GM19240 (cell line): ENCODE measurements at regions not wholly inside any gene's neighbourhood (a gene's known extent, or its start where the extent isn't known, plus 50 kb on each side); places are given as distances from the start of the nearest gene placed in this dataset.

Experiments
- DNase-seq: peaks from one replicate; pipeline ENCODE4 v3.0.0; 2011; ENCODE audit warnings: low spot score; ENCODE audit not compliant: insufficient read length

- no peak for DNase-seq
Observed at GRCh38 chr3:118354556-118354955, 680.1 kb downstream of the IGSF11 start.

- no peak for DNase-seq
Observed at GRCh38 chr3:118369892-118370491, 664.7 kb downstream of the IGSF11 start.

DNA sequence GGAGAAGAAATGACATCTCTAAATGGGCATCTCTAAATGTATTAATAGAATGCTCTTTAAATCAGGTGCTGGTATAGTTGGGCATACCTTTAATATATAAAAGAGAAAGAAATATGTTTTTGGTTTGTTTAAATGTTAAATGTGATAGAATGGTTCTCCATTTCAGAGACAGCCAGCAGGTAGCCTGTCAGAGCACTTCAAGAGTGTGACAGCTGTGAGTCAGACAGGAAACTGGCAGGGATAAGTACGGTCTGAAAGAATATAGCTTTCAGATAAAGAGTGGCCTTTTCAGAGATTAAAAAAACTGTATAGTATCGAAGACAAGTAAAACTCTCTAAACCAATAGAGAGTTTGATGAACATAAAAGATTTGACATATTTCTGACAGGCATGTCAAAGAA, 654.1 kb downstream of the IGSF11 start:
- no peak for DNase-seq

DNA sequence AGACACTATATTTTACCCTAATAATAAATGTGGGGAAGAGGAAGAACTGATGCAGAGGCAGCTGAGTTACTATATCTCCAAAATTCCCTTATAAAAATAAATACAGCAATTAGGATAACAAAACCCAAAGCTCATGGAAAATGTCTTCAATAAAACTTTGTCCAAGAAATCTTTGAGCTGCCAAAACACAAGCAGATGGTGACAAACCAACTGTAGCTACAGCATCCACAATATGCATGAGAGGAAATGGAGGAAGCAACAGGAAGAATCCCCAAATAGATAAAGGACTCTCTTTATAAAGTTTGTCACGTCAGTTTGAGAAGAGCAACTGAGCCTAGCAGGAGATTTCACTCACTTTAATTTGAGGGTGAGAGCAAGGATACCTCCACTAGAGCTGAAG, 638.2 kb downstream of the IGSF11 start:
- no peak for DNase-seq

GRCh38 chr3:118400086-118400485, 634.6 kb downstream of the IGSF11 start:
- no peak for DNase-seq

DNA sequence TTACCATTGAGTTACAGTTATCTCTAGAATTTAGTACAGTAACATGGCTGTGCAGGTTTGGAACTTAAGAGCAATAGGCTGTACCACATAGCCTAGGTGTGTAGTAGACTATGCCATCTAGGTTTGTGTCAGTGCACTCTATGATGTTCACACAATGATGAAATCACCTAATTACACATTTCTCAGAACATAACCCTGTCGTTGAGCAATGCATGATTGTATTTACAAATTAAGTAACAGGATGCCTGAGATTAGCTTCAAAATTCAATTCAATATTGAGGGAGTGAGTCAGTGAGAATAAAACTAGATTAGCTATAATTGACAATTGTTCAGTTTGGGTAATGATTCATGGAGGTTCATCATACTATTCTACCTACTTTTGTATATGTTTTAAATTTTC, 633.8 kb downstream of the IGSF11 start:
- DNase-seq: no peak

DNA sequence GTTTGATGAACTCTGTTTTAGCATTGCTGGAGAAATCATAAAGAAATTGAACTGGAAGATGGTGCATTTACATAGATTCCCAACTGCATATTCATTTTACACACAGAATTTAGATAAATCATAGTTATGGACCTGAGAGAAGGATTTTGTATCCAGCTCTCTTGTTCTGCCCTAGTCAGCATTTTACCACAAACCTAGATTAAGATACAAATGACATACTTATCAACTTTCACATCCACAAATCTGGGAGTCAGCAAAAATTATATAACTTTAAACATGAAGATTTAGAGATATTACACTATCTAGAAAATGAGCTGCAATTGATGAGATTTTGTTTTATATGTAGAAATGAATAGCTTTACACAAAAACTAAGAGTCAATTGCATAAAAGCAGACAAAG, 632.8 kb downstream of the IGSF11 start:
- DNase-seq: no peak

- no peak for DNase-seq
Observed at GRCh38 chr3:118402971-118403370, 631.7 kb downstream of the IGSF11 start.

GRCh38 chr3:118406562-118406961, 628.1 kb downstream of the IGSF11 start:
- DNase-seq: no peak

DNA sequence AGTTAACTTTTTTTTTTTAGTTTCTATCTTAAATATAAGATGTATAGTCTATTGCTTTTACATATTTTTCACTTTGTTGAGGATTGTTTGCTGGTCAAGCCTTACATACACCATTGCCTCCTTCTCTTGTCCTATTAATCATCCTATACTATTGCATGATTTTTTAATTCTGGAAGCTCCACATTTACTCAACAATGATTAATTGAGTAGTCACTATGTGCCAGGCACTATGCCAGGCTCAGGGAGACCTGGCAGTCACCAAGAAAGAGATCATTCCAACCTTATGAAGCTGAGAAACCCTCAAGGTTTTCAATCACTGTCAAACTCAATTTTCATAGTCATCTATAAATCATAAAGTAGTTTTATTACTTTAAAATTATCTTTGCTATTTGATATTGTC, 626.2 kb downstream of the IGSF11 start:
- DNase-seq: no peak

DNA sequence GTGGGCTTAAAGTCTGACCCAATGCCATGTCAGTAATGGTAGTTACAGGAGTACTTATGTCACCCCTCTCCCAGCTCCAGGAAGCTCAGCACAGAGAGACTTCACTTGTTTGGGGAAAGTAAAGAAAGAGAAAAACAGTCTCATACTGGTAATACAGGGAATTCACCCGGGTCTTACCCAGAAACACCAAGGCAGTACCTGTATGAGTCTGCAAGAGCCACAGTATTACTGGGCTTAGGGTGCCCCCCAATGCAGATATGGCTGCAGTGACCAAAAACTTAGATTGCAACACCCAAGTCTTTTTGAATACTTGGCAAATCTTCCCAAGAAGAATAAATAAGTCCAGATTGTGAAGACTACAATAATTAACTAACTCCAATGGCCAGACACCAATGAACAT, 622.1 kb downstream of the IGSF11 start:
- no peak for DNase-seq

DNA sequence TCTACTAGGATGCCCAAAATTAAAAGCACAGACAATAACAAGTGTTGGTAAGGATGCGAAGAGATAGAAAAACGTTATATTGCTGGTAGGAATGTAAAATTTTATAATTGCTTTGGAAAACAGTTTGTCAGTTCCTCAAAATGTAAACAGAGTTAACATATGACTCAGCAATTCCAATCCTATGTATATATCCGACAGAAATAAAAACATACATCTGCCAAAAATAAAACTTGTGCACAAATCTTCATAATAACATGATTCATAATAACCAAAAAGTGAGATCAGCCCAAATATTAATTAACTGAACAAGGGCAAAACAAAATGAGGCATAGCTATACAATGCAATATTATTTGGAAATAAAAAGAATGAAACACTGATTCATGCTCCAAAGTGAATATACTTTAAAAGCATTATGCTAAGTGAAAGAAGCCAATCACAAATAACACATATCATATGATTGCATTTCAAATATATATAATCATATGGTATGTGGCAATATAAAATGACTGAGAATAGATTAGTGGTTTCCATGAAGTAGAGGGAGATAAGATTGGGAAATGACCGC, 609.3 kb downstream of the IGSF11 start:
- no peak for DNase-seq

GRCh38 chr3:118433825-118434224, 600.8 kb downstream of the IGSF11 start:
- DNase-seq: no peak

DNA sequence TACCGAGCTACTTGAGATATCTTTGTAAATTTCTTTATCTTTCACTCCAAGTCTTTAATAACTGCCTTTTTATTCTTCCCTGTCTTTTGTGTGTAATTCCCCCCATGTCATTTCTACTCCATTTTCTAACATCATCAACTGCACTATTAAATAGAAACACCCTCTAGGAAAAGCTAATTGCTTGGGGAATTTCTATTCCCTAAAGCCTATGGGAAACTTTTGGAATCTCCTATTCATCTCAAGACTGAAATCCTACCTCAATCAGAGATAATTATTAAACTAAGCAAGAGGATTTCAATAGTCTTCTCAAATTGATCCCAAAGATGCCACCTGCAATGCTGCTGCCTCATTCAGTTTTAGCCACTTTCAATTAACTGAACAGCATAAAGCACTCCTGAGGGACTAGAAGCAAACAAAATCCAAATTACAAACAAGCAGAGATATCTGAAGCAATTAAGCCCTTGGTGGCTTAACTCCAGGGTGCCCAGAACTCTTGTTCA, 598.7 kb downstream of the IGSF11 start:
- DNase-seq: no peak

GRCh38 chr3:118436697-118437262, 597.9 kb downstream of the IGSF11 start:
- no peak for DNase-seq

DNA sequence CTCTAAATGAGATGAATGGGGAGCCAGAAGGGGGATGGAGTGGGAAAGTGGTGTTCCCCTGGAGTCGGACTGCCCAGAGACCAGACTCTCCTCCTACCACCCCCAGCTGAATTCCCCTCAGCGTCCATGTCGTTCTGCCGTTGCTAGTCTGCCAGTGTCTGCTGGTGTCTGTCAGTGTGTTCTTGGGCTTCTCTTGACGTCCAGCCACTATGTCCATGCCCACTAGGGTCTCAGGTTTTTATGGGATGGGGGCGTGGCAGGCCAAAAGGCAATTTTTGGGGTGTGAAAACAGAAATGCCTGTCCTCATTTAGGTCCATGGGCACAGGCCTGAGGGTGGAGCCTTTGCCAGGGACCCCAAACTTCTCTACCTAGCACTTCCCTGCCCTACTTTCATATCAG, 589.6 kb downstream of the IGSF11 start:
- DNase-seq: no peak

- no peak for DNase-seq
Observed at GRCh38 chr3:118447339-118447738, 587.3 kb downstream of the IGSF11 start.

DNA sequence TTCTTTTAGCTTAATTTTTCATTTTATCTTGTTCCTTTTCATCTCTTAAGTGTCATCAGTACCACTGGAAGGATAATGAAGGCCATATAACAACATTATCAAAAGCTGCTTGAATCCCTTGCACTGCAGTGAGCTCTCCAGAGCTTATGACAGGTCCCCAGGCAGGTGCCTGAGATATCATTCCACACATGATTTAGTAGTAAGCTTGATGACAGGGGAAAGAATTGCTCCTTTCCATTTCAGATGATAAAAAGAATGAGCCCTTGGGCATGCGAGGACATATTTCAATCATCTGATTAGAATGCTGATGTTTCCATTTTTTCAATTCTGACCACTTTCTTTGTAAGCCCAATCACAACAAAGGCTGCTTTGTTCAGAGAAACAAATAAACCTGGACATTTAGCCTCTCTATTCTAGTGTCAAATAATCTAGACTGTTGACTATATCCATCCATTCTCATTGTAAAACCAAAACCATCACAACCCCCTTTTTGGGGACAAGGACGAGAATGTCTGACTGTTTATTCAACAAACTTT, 567.8 kb downstream of the IGSF11 start:
- no peak for DNase-seq

- no peak for DNase-seq
Observed at GRCh38 chr3:118468801-118469200, 565.8 kb downstream of the IGSF11 start.

DNA sequence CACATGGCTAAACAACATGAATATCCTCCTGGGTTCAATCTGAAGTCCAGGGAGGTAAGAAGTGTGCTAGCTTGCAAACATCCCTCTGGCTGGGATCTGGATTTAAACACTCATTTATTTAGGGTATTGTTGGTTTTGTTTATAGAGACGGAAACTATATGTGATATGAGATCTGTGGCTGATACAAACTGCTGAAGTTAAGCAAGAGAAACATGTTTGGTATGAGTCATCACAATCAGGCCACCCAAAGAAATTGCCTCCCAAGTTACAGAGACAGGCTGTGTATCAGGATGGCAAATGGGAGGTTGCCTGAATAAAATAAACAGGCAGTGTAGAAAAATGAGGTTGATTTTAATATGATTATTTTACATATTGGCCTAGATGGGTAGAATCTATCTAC, 562.1 kb downstream of the IGSF11 start:
- DNase-seq: no peak

DNA sequence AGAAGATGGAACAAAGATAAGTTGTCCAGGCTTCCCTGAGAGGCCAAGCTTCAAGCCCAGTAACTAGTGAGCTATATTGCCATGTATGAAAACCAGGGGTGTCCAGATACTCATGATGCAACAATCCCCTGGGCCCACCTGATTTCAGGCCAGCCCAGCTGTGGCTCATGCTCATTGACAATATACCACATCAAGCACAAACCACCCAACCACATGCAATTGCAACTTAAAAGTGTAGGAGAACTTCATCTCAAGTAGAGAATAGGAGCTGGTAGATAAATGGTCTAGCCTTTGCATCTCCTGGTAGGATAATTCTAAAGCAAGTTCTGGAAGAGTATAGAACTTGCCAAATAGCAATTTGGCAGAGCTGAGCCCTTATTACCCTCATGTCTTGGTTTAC, 561.3 kb downstream of the IGSF11 start:
- DNase-seq: no peak

GRCh38 chr3:118476885-118477618, 557.6 kb downstream of the IGSF11 start:
- DNase-seq: no peak
